ENCODE measurements at regions not wholly inside any gene's neighbourhood (a gene's known extent, or its start where the extent isn't known, plus 50 kb on each side); places are given as distances from the start of the nearest gene placed in this dataset.

- no peak overlapping the region for H3K27ac Mint-ChIP-seq
- H3K36me3 Mint-ChIP-seq, result no peaks in the 10 kb centered on the region
- no peak overlapping the region for H3K4me3 Mint-ChIP-seq
- peaks cover 13% of the 10 kb centered on the region for H3K9me3 Mint-ChIP-seq
- DNase-seq (ENCODE audit: low spot score in 2 of 2, unreplicated experiment in 2 of 2), result no peak
- H3K27me3 Mint-ChIP-seq (ENCODE audit: low read depth), result no peaks in the 10 kb centered on the region
- TF ChIP-seq CTCF (IDR thresholded peaks at IDR 0.05; ENCODE audit: unreplicated experiment), result no peak
- H3K4me1 Mint-ChIP-seq, result peaks cover 14% of the 10 kb centered on the region
Measured at GRCh38 chr6:117168296-117169063, 96.9 kb upstream of the VGLL2 start.

- H3K27ac Mint-ChIP-seq, result no peak overlapping the region
- no peaks in the 10 kb centered on the region for H3K36me3 Mint-ChIP-seq
- no peak for DNase-seq (ENCODE audit: low spot score in 2 of 2, unreplicated experiment in 2 of 2)
- H3K4me1 Mint-ChIP-seq, result peaks cover 14% of the 10 kb centered on the region
- no peaks in the 10 kb centered on the region for H3K27me3 Mint-ChIP-seq (ENCODE audit: low read depth)
- H3K9me3 Mint-ChIP-seq, result peaks cover 13% of the 10 kb centered on the region
- no peak for TF ChIP-seq CTCF (IDR thresholded peaks at IDR 0.05; ENCODE audit: unreplicated experiment)
- H3K4me3 Mint-ChIP-seq, result no peak overlapping the region
Measured at GRCh38 chr6:117169064-117169665, 96.2 kb upstream of the VGLL2 start.

GRCh38 chr6:117169781-117170281, 95.5 kb upstream of the VGLL2 start:
- no peak for DNase-seq (ENCODE audit: low spot score in 2 of 2, unreplicated experiment in 2 of 2)
- Mint-ChIP-seq H3K4me3 (no peak overlapping the region), H3K4me1 (peaks cover 14% of the 10 kb centered on the region), H3K36me3 (no peaks in the 10 kb centered on the region), H3K27ac (no peak overlapping the region), H3K27me3 (ENCODE audit: low read depth) (no peaks in the 10 kb centered on the region), H3K9me3 (peaks cover 13% of the 10 kb centered on the region)
- no peak for TF ChIP-seq CTCF (IDR thresholded peaks at IDR 0.05; ENCODE audit: unreplicated experiment)

- DNase-seq (ENCODE audit: low spot score in 2 of 2, unreplicated experiment in 2 of 2), result no peak
- peaks cover 2% of the 10 kb centered on the region for H3K4me1 Mint-ChIP-seq
- no peak for TF ChIP-seq CTCF (IDR thresholded peaks at IDR 0.05; ENCODE audit: unreplicated experiment)
- H3K27ac Mint-ChIP-seq, result no peak overlapping the region
- H3K4me3 Mint-ChIP-seq, result no peak overlapping the region
- H3K9me3 Mint-ChIP-seq, result peaks cover 48% of the 10 kb centered on the region
- H3K36me3 Mint-ChIP-seq, result no peaks in the 10 kb centered on the region
- no peaks in the 10 kb centered on the region for H3K27me3 Mint-ChIP-seq (ENCODE audit: low read depth)
Measured at GRCh38 chr6:117174835-117175360, 90.5 kb upstream of the VGLL2 start.

- Mint-ChIP-seq H3K36me3 (no peaks in the 10 kb centered on the region), H3K27me3 (ENCODE audit: low read depth) (no peaks in the 10 kb centered on the region), H3K4me3 (no peak overlapping the region)
Measured at GRCh38 chr6:117188627-117189201, 76.6 kb upstream of the VGLL2 start.

More at GRCh38 chr6:117188627-117189201, 76.6 kb upstream of the VGLL2 start:
- no peak for DNase-seq (ENCODE audit: low spot score in 2 of 2, unreplicated experiment in 2 of 2)
- Mint-ChIP-seq H3K4me1 (no peaks in the 10 kb centered on the region), H3K9me3 (peaks cover 7% of the 10 kb centered on the region), H3K27ac (no peak overlapping the region)
- peak; percentile 52 for TF ChIP-seq CTCF (IDR thresholded peaks at IDR 0.05; ENCODE audit: unreplicated experiment)
